HG02943 (cell line): ENCODE measurements at regions not wholly inside any gene's neighbourhood (a gene's known extent, or its start where the extent isn't known, plus 50 kb on each side); places are given as distances from the start of the nearest gene placed in this dataset.

Source experiments
- ATAC-seq: cut with Tn5 transposase; IDR thresholded peaks from one replicate; pipeline ENCODE4 v1.9.1; 2021; ENCODE audit warnings: mild to moderate bottlenecking, low read depth, moderate library complexity; ENCODE audit not compliant: unreplicated experiment

- ATAC-seq: no peak
Observed at GRCh38 chr2:235333076-235333475, 160.8 kb upstream of the AGAP1 start.

- ATAC-seq: no peak
Observed at GRCh38 chr2:235334179-235334578, 159.7 kb upstream of the AGAP1 start.

GRCh38 chr2:235343156-235343774 lies 150.6 kb upstream of the AGAP1 start:
- no peak for ATAC-seq

GRCh38 chr2:235343869-235344268 lies 150.0 kb upstream of the AGAP1 start:
- no peak for ATAC-seq

- ATAC-seq: no peak
Observed at GRCh38 chr2:235345745-235346144, 148.1 kb upstream of the AGAP1 start.

- no peak for ATAC-seq
Observed at GRCh38 chr2:235347691-235348090, 146.2 kb upstream of the AGAP1 start.

GRCh38 chr2:235348329-235348728 lies 145.5 kb upstream of the AGAP1 start:
- ATAC-seq: no peak

- ATAC-seq: no peak
Observed at GRCh38 chr2:235350234-235350633, 143.6 kb upstream of the AGAP1 start.

- ATAC-seq: no peak
Observed at GRCh38 chr2:235352541-235352940, 141.3 kb upstream of the AGAP1 start.

- no peak for ATAC-seq
Observed at GRCh38 chr2:235357881-235358280, 136.0 kb upstream of the AGAP1 start.

GRCh38 chr2:235358981-235359471 lies 134.8 kb upstream of the AGAP1 start:
- no peak for ATAC-seq

- ATAC-seq: no peak
Observed at GRCh38 chr2:235360446-235360845, 133.4 kb upstream of the AGAP1 start.

GRCh38 chr2:235365743-235366142 lies 128.1 kb upstream of the AGAP1 start:
- no peak for ATAC-seq

- no peak for ATAC-seq
Observed at GRCh38 chr2:235366390-235366789, 127.5 kb upstream of the AGAP1 start.

- ATAC-seq: no peak
Observed at GRCh38 chr2:235366807-235367206, 127.0 kb upstream of the AGAP1 start.

- no peak for ATAC-seq
Observed at GRCh38 chr2:235371018-235371417, 122.8 kb upstream of the AGAP1 start.

- no peak for ATAC-seq
Observed at GRCh38 chr2:235373171-235373570, 120.7 kb upstream of the AGAP1 start.

GRCh38 chr2:235377176-235377575 lies 116.7 kb upstream of the AGAP1 start:
- no peak for ATAC-seq

GRCh38 chr2:235378246-235378645 lies 115.6 kb upstream of the AGAP1 start:
- no peak for ATAC-seq

- no peak for ATAC-seq
Observed at GRCh38 chr2:235378944-235379343, 114.9 kb upstream of the AGAP1 start.

GRCh38 chr2:235381261-235381912 lies 112.5 kb upstream of the AGAP1 start:
- ATAC-seq: no peak

GRCh38 chr2:235382179-235382578 lies 111.7 kb upstream of the AGAP1 start:
- ATAC-seq: no peak
